HCT116 (cell line): ENCODE measurements at regions not wholly inside any gene's neighbourhood (a gene's known extent, or its start where the extent isn't known, plus 50 kb on each side); places are given as distances from the start of the nearest gene placed in this dataset.

Experiments used
- ATAC-seq: fragments of 200-7000 bp; cut with Tn5 transposase; 2 replicates; pipeline ENCODE4 v1.9.1; 2020; ENCODE audit warnings: mild to moderate bottlenecking, moderate library complexity
- BruUV-seq: library from RNA; stranded (reverse); fragments of 400-500 nt; replicated peaks from 2 replicates; lab custom pipeline; 2021; lab: Mats Ljungman, UMichigan
- CTCF ChIA-PET: fragments of 300-600 bp; sonication (Branson Sonifier 250); formaldehyde crosslinking; loops from one replicate; lab custom pipeline; 2021; ENCODE audit warnings: antibody characterized with exemption; lab: Charles Lee
- POLR2A ChIA-PET: fragments of 300-600, 350-600 bp; sonication (Branson Sonifier 250); formaldehyde crosslinking; loops from one replicate; lab custom pipeline; 2021; ENCODE audit warnings: antibody characterized with exemption; lab: Charles Lee
- RAD21 ChIA-PET, 2 experiments: fragments of 300-600 bp; sonication (Branson Sonifier 250); formaldehyde crosslinking; loops; one replicate each; lab custom pipeline; 2023; ENCODE audit warnings: low total read pairs in 2 of 2; ENCODE audit not compliant: uncharacterized antibody in 2 of 2, unreplicated experiment in 2 of 2, low non-redundant PET in 1 of 2; lab: Charles Lee
- DNase-seq: peaks from one replicate; pipeline ENCODE4 v3.0.0-alpha.2; 2010; ENCODE audit warnings: low read depth, low spot score
- H2AFZ ChIP-seq: fragments of 200-600 bp; shearing (Covaris generic), sonication (generic); 2 replicates; pipeline ENCODE4 v1.6.1; 2017; ENCODE audit warnings: low read depth, mixed run types, mixed read lengths, antibody characterized with exemption, low read length; ENCODE audit not compliant: poor library complexity, severe bottlenecking
- H3K27ac ChIP-seq: 2 replicates; pipeline ENCODE4 v1.5.1; 2012; ENCODE audit warnings: low read depth, low read length
- H3K27me3 ChIP-seq: fragments of 200-600 bp; sonication (generic); 2 replicates; pipeline ENCODE4 v1.6.1; 2016; ENCODE audit warnings: mixed run types, low read length, mixed read lengths; ENCODE audit not compliant: insufficient read depth
- H3K36me3 ChIP-seq, 2 experiments: fragments of 200-500 bp in 1 of 2; fragments of 200-600 bp in 1 of 2; sonication (Bioruptor generic) in 1 of 2; sonication (generic) in 1 of 2; 2 replicates each; pipeline versions ENCODE4 v1.5.1 to v1.6.1; 2014 to 2016; ENCODE audit warnings: low read length in 2 of 2, inconsistent platforms in 1 of 2, mixed read lengths in 1 of 2, mixed run types in 1 of 2; ENCODE audit not compliant: insufficient read depth in 2 of 2, control insufficient read depth in 1 of 2
- H3K4me1 ChIP-seq, 2 experiments: fragments of 200-600 bp in 1 of 2; sonication (generic) in 1 of 2; 2 replicates each; pipeline versions ENCODE4 v1.5.1 to v1.6.1; 2012 to 2017; ENCODE audit warnings: low read length in 2 of 2, inconsistent platforms in 1 of 2, mild to moderate bottlenecking in 1 of 2, mixed read lengths in 1 of 2, mixed run types in 1 of 2, moderate library complexity in 1 of 2; ENCODE audit not compliant: insufficient read depth in 2 of 2, control insufficient read depth in 1 of 2
- H3K4me2 ChIP-seq: fragments of 200-600 bp; sonication (generic); 2 replicates; pipeline ENCODE4 v1.6.1; 2017; ENCODE audit warnings: mixed run types, low read length, mixed read lengths
- H3K4me3 ChIP-seq, 2 experiments: fragments of 200-600 bp in 1 of 2; sonication (generic) in 1 of 2; replicated peaks in 1 of 2; 2 replicates each; pipeline ENCODE4 v1.5.1; 2011 to 2016; ENCODE audit warnings: low read length in 2 of 2, control low read depth in 1 of 2, low read depth in 1 of 2, mild to moderate bottlenecking in 1 of 2, mixed read lengths in 1 of 2, mixed run types in 1 of 2
- H3K79me2 ChIP-seq: fragments of 200-600 bp; sonication (generic); 2 replicates; pipeline ENCODE4 v1.6.1; 2017; ENCODE audit warnings: mild to moderate bottlenecking, mixed run types, low read length, moderate library complexity, mixed read lengths; ENCODE audit not compliant: insufficient read depth
- H3K9ac ChIP-seq: fragments of 200-600 bp; sonication (generic); 2 replicates; pipeline ENCODE4 v1.6.1; 2016; ENCODE audit warnings: low read length, mixed read lengths
- H3K9me2 ChIP-seq: fragments of 200-600 bp; sonication (generic), shearing (Covaris generic); 2 replicates; pipeline ENCODE4 v1.6.1; 2017; ENCODE audit warnings: mixed run types, mild to moderate bottlenecking, moderate library complexity; ENCODE audit not compliant: insufficient read depth
- H3K9me3 ChIP-seq, 2 experiments: fragments of 200-500 bp in 1 of 2; fragments of 200-600 bp in 1 of 2; sonication (Bioruptor generic) in 1 of 2; sonication (generic) in 1 of 2; 2 replicates each; pipeline ENCODE4 v1.6.1; 2014 to 2017; ENCODE audit warnings: low read length in 2 of 2, mixed read lengths in 2 of 2, inconsistent platforms in 1 of 2, low read depth in 1 of 2, mild to moderate bottlenecking in 1 of 2, mixed run types in 1 of 2, moderate library complexity in 1 of 2; ENCODE audit not compliant: control insufficient read depth in 1 of 2, insufficient read depth in 1 of 2
- H4K20me1 ChIP-seq: fragments of 200-600 bp; sonication (generic), shearing (Covaris generic); 2 replicates; pipeline ENCODE4 v1.6.1; 2017; ENCODE audit warnings: mixed run types, mild to moderate bottlenecking, moderate library complexity; ENCODE audit not compliant: insufficient read depth
- CTCF ChIP-seq, 3 experiments: fragments of 200-600 bp in 1 of 3; sonication (generic) in 1 of 3; IDR thresholded peaks in 2 of 3; conservative IDR thresholded peaks in 1 of 3; 2 replicates each; pipeline ENCODE4 v1.5.1; 2012 to 2017; ENCODE audit warnings: low read depth in 2 of 3, low read length in 2 of 3, antibody characterized with exemption in 1 of 3, borderline replicate concordance in 1 of 3, control low read depth in 1 of 3, mild to moderate bottlenecking in 1 of 3, mixed read lengths in 1 of 3, mixed run types in 1 of 3, moderate library complexity in 1 of 3; ENCODE audit not compliant: insufficient read depth in 1 of 3
- EGR1 ChIP-seq: IDR thresholded peaks from 2 replicates; pipeline ENCODE4 v1.6.1; 2012; ENCODE audit warnings: low read depth
- ELF1 ChIP-seq: IDR thresholded peaks from 2 replicates; pipeline ENCODE4 v1.6.1; 2012; ENCODE audit warnings: low read depth, borderline replicate concordance
- EZH2 ChIP-seq: fragments of 200-600 bp; sonication (generic); IDR thresholded peaks from 2 replicates; pipeline ENCODE4 v1.6.1; 2017; ENCODE audit warnings: antibody characterized with exemption, mixed run types
- EZH2phosphoT487 ChIP-seq: fragments of 200-600 bp; IDR thresholded peaks from 2 replicates; pipeline ENCODE4 v1.6.1; 2018; ENCODE audit warnings: antibody characterized with exemption, borderline replicate concordance
- FOSL1 ChIP-seq: IDR thresholded peaks from 2 replicates; pipeline ENCODE4 v1.6.1; 2012; ENCODE audit warnings: low read depth
- POLR2A ChIP-seq: IDR thresholded peaks from 2 replicates; pipeline ENCODE4 v1.7.0; 2011; ENCODE audit warnings: borderline replicate concordance; ENCODE audit not compliant: insufficient read depth, insufficient read length; ENCODE audit errors: extremely low read depth
- SRF ChIP-seq: IDR thresholded peaks from 2 replicates; pipeline ENCODE4 v1.6.1; 2012; ENCODE audit warnings: low read depth
- YY1 ChIP-seq: IDR thresholded peaks from 2 replicates; pipeline ENCODE4 v1.6.1; 2011; ENCODE audit warnings: low read length, low read depth, moderate library complexity, mild to moderate bottlenecking; ENCODE audit not compliant: insufficient replicate concordance; ENCODE audit errors: extremely low read depth
- intact Hi-C: fragments of 100-400 bp; cut with micrococcal nuclease; formaldehyde crosslinking; loops from 2 replicates; pipeline ENCODE4 v1.10.0; 2022

- CTCF ChIA-PET: no interaction called here
- no peak overlapping the region for H2AFZ ChIP-seq
- intact Hi-C loops: no loop called here
Measured at GRCh38 chr18:34522603-34523002, 187.5 kb upstream of the DTNA start.

GRCh38 chr18:34525244-34525643 is 184.9 kb upstream of the DTNA start:
- no TSS peak for BruUV-seq
- H3K27ac ChIP-seq: no peak overlapping the region
- no peaks in the 10 kb centered on the region for H3K9me2 ChIP-seq
- intact Hi-C loops: no loop called here
- ChIA-PET RAD21 (no interaction called here), POLR2A (no interaction called here)
- no peaks in the 10 kb centered on the region for H3K79me2 ChIP-seq
- no peak overlapping the region for H3K9ac ChIP-seq
- H2AFZ ChIP-seq: no peak overlapping the region
- no peak for ATAC-seq
- H3K4me1 ChIP-seq: no peaks in the 10 kb centered on the region
- H3K36me3 ChIP-seq: no peaks in the 10 kb centered on the region
- no peaks in the 10 kb centered on the region for H3K9me3 ChIP-seq
- TF ChIP-seq CTCF (IDR thresholded peaks at IDR 0.05 in 2 of 3, conservative IDR thresholded peaks at IDR 0.05 in 1 of 3; ENCODE audit: borderline replicate concordance in 1 of 3, insufficient read depth in 1 of 3, low read depth in 2 of 3, low read length in 2 of 3): no peak
- TF ChIP-seq, all 23 proteins: peak for 0
- Histone ChIP-seq H3K27me3 (peaks cover 14% of the 10 kb centered on the region), H3K4me2 (no peak overlapping the region), H3K4me3 (no peak overlapping the region), H4K20me1 (no peaks in the 10 kb centered on the region)
- no peak for DNase-seq
- CTCF ChIA-PET: no interaction called here

More at GRCh38 chr18:34522603-34523002, 187.5 kb upstream of the DTNA start:
- Histone ChIP-seq H3K9me3 (no peaks in the 10 kb centered on the region), H4K20me1 (no peaks in the 10 kb centered on the region), H3K36me3 (no peaks in the 10 kb centered on the region), H3K4me3 (no peak overlapping the region), H3K27me3 (peaks cover 14% of the 10 kb centered on the region), H3K79me2 (no peaks in the 10 kb centered on the region), H3K9ac (no peak overlapping the region), H3K9me2 (no peaks in the 10 kb centered on the region), H3K27ac (no peak overlapping the region), H3K4me1 (no peaks in the 10 kb centered on the region), H3K4me2 (no peak overlapping the region)
- RAD21 ChIA-PET: no interaction called here
- no peak for TF ChIP-seq FOSL1
- no peak for TF ChIP-seq EZH2phosphoT487
- TF ChIP-seq EZH2: no peak
- TF ChIP-seq ELF1: no peak
- TF ChIP-seq EGR1: no peak
- no peak for TF ChIP-seq SRF
- no peak for TF ChIP-seq POLR2A
- TF ChIP-seq YY1: no peak
- ATAC-seq (no peak), DNase-seq (no peak)
- POLR2A ChIA-PET: no interaction called here
- no TSS peak for BruUV-seq
